Panc1 (cell line): ENCODE measurements at regions not wholly inside any gene's neighbourhood (a gene's known extent, or its start where the extent isn't known, plus 50 kb on each side); places are given as distances from the start of the nearest gene placed in this dataset.
A peak's percentile ranks its signal among the peaks of the same experiment; 100 is the strongest.

Source experiments
- CTCF ChIP-seq: fragments of 450-650 bp; IDR thresholded peaks from 2 replicates; pipeline ENCODE4 v1.5.1; 2017; ENCODE audit warnings: mild to moderate bottlenecking
- POLR2AphosphoS5 ChIP-seq: IDR thresholded peaks from 2 replicates; pipeline ENCODE4 v1.6.1; 2012; ENCODE audit warnings: mild to moderate bottlenecking, low read depth, low read length, moderate library complexity
- SIN3A ChIP-seq: IDR thresholded peaks from 2 replicates; pipeline ENCODE4 v1.6.1; 2012; ENCODE audit warnings: low read depth, mild to moderate bottlenecking, low read length, moderate library complexity, borderline replicate concordance; ENCODE audit not compliant: insufficient read depth
- TCF7L2 ChIP-seq: IDR thresholded peaks from 2 replicates; pipeline ENCODE4 v1.6.1; 2011; ENCODE audit warnings: mild to moderate bottlenecking, low read depth, low read length, inconsistent platforms

GRCh38 chr10:15439341-15439842 lies 68.3 kb upstream of the FAM171A1 start:
- peak; percentile 28; the same call in 1 of the 2 replicates for TF ChIP-seq CTCF
- TF ChIP-seq SIN3A, result no peak
- no peak for TF ChIP-seq POLR2AphosphoS5
- no peak for TF ChIP-seq TCF7L2
